Tibial nerve (tissue), 4 donors: ENCODE measurements at regions not wholly inside any gene's neighbourhood (a gene's known extent, or its start where the extent isn't known, plus 50 kb on each side); places are given as distances from the start of the nearest gene placed in this dataset.

ENCODE experiments used
- CTCF ChIP-seq, 5 experiments: fragments of 200-600 bp in 3 of 5; fragments of 450-650 bp in 2 of 5; sonication (generic) in 3 of 5; IDR thresholded peaks; one replicate each; pipeline ENCODE4 v1.5.1; 2016 to 2019; ENCODE audit warnings: antibody characterized with exemption in 5 of 5, mild to moderate bottlenecking in 3 of 5, moderate library complexity in 2 of 5
- EP300 ChIP-seq, 2 donors: sonication (generic); formaldehyde crosslinking; IDR thresholded peaks; one replicate each; pipeline ENCODE4 v1.6.1; 2017; ENCODE audit warnings: antibody characterized with exemption in 2 of 2, mild to moderate bottlenecking in 1 of 2
- POLR2A ChIP-seq, 2 donors: fragments of 450-650 bp; IDR thresholded peaks; one replicate each; pipeline ENCODE4 v1.6.1; 2017; ENCODE audit warnings: antibody characterized with exemption in 2 of 2, mild to moderate bottlenecking in 2 of 2, moderate library complexity in 2 of 2

- TF ChIP-seq POLR2A (IDR thresholded peaks at IDR 0.05) (no peak), CTCF (IDR thresholded peaks at IDR 0.05) (no peak), EP300 (IDR thresholded peaks at IDR 0.05) (no peak)
Measured at GRCh38 chr10:90018819-90019218, 317.4 kb downstream of the KIF20B start.
